NB4 (cell line): ENCODE measurements at regions not wholly inside any gene's neighbourhood (a gene's known extent, or its start where the extent isn't known, plus 50 kb on each side); places are given as distances from the start of the nearest gene placed in this dataset.

ENCODE experiments used
- CTCF ChIP-seq: IDR thresholded peaks from one replicate; pipeline ENCODE4 v1.5.1; 2012; ENCODE audit warnings: low read depth, low read length
- MAX ChIP-seq: IDR thresholded peaks from 2 replicates; pipeline ENCODE4 v1.6.1; 2011; ENCODE audit warnings: low read depth, low read length
- MYC ChIP-seq: IDR thresholded peaks from 2 replicates; pipeline ENCODE4 v1.6.1; 2011; ENCODE audit warnings: low read depth, low read length
- POLR2A ChIP-seq: IDR thresholded peaks from 2 replicates; pipeline ENCODE4 v1.6.1; 2011; ENCODE audit warnings: mild to moderate bottlenecking; ENCODE audit not compliant: insufficient read length; ENCODE audit errors: extremely low read depth

- TF ChIP-seq CTCF (no peak), POLR2A (no peak), MAX (no peak), MYC (no peak)
These were observed 1194.1 kb downstream of the EFNA5 start for GRCh38 chr5:106476630-106477029.
